ENCODE measurements at regions not wholly inside any gene's neighbourhood (a gene's known extent, or its start where the extent isn't known, plus 50 kb on each side); places are given as distances from the start of the nearest gene placed in this dataset.

DNA sequence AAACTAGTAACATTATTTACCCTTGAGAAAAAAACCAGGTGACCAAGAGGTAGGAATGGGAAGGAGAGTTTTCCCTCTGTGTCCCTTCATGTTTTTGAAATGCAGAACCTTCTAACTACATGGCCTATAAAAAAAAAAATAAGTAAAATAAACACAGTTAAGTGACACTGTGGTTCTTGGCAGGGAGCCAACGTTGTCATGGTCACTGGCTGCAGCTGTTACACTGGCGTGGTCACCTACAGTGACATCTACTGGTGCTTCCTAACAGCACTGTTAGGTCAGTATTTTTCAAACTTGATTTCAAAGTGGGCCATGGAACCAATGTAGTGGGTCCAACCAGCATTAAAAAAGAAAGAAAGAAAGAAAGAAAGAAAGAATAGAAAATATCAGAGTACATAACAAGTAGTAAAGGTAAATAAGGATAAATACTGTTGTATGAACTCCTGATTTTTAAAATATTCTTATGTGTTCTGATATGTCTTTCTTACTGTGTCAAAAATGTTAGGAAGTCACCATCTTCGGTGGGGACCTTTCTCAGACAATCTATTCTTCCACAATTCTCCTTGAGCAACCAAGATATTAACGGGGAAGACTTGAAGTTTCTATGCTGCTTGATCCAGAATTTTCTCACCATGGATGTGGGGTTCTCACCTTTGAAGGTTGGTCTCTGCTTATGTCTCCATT is 59.1 kb upstream of the PJA2 start:
- DNase-seq (ENCODE audit: low read depth): peak; percentile 57

DNA sequence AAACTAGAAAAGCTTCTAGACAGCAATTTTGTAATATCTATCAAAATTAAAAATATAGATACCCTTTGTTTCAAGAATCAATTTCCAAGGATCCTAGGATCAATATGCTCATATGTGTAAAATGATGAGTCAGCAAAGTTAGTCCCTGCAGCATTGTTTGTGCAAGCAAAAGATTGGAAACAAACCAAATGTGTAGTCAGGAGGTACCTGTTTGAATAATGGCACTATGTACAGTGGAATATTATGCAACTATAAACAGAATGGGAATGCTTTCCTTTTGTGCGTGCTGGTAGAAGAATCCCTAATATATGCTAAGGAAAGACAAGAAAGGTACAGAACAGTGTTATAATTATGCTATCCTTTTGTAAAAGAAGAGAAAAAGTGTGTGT is 58.5 kb upstream of the PJA2 start:
- DNase-seq (ENCODE audit: low read depth): no peak

DNA sequence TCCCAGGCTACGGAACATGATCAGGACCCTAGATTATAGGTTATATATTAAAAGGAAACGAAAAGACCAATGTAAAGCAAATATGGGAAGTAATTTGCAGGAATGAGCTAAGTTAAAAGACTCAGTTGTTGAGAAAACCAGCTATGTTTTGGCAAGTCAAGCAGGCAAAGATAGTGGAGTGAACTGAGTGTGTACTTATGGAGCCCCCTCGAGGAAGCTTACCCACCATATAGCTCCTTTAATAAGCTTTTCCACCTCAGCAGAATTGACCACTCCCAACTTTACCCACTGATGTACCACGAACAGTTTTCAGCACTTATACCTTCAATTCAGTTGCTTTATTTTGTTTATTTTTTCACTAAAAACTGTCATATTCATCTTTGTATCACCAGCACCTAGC is 57.3 kb upstream of the PJA2 start:
- no peak for DNase-seq (ENCODE audit: low read depth)
